ENCODE measurements at regions not wholly inside any gene's neighbourhood (a gene's known extent, or its start where the extent isn't known, plus 50 kb on each side); places are given as distances from the start of the nearest gene placed in this dataset.

GRCh38 chr4:55013431-55013955, 111.9 kb downstream of the KDR start:
- H3K9me3 ChIP-seq: no peaks in the 10 kb centered on the region
- no peak overlapping the region for H3K4me3 ChIP-seq
- H3K27me3 ChIP-seq: no peaks in the 10 kb centered on the region
- no peaks in the 10 kb centered on the region for H3K4me1 ChIP-seq
- H3K27ac ChIP-seq: peak overlapping the region in 1 of 4 donors; percentile 38
- DNase-seq (ENCODE audit: low spot score in 2 of 2): no peak
- 65 to 76% methylated on average over 6 of the region's 6 CpGs for WGBS, 2 donors
- TF ChIP-seq CTCF (IDR thresholded peaks at IDR 0.05) (no peak), POLR2A (IDR thresholded peaks at IDR 0.05) (no peak), EP300 (IDR thresholded peaks at IDR 0.05) (no peak)
- H3K36me3 ChIP-seq: no peaks in the 10 kb centered on the region

- Histone ChIP-seq H3K27ac (peak overlapping the region in 2 of 4 donors; percentile 36 to 38), H3K27me3 (no peaks in the 10 kb centered on the region), H3K4me3 (no peak overlapping the region), H3K36me3 (no peaks in the 10 kb centered on the region), H3K4me1 (no peaks in the 10 kb centered on the region), H3K9me3 (no peaks in the 10 kb centered on the region)
- DNase-seq (ENCODE audit: low spot score in 2 of 2): no peak
- TF ChIP-seq CTCF (IDR thresholded peaks at IDR 0.05): no peak
- no peak for TF ChIP-seq POLR2A (IDR thresholded peaks at IDR 0.05)
- no peak for TF ChIP-seq EP300 (IDR thresholded peaks at IDR 0.05)
- WGBS, 2 donors: 36 to 37% methylated on average over 8 of the region's 8 CpGs
These were observed 112.8 kb downstream of the KDR start for GRCh38 chr4:55012363-55013230.

GRCh38 chr4:55011761-55012160, 113.6 kb downstream of the KDR start:
- TF ChIP-seq POLR2A (IDR thresholded peaks at IDR 0.05) (no peak), CTCF (IDR thresholded peaks at IDR 0.05) (no peak), EP300 (IDR thresholded peaks at IDR 0.05) (no peak)
- no peaks in the 10 kb centered on the region for H3K4me1 ChIP-seq
- DNase-seq (ENCODE audit: low spot score in 2 of 2): no peak
- no peak overlapping the region for H3K4me3 ChIP-seq
- no peaks in the 10 kb centered on the region for H3K36me3 ChIP-seq
- no peaks in the 10 kb centered on the region for H3K27me3 ChIP-seq
- no peaks in the 10 kb centered on the region for H3K9me3 ChIP-seq
- no peak overlapping the region for H3K27ac ChIP-seq

- Histone ChIP-seq H3K27ac (no peak overlapping the region), H3K4me3 (no peak overlapping the region), H3K9me3 (no peaks in the 10 kb centered on the region), H3K27me3 (no peaks in the 10 kb centered on the region), H3K36me3 (no peaks in the 10 kb centered on the region), H3K4me1 (peaks cover 0 to 5% (median 0%) of the 10 kb centered on the region in 4 donors)
- DNase-seq (ENCODE audit: low spot score in 2 of 2): no peak
- no peak for TF ChIP-seq CTCF (IDR thresholded peaks at IDR 0.05)
- TF ChIP-seq EP300 (IDR thresholded peaks at IDR 0.05): no peak
- no peak for TF ChIP-seq POLR2A (IDR thresholded peaks at IDR 0.05)
These were observed 114.8 kb downstream of the KDR start for GRCh38 chr4:55010550-55010949.

Measured in tibial nerve (tissue), 4 donors.